Endothelial cell of umbilical vein (primary cell): ENCODE measurements at regions not wholly inside any gene's neighbourhood (a gene's known extent, or its start where the extent isn't known, plus 50 kb on each side); places are given as distances from the start of the nearest gene placed in this dataset.

Experiments used
- BruUV-seq: library from RNA; stranded (reverse); fragments of 400-500 nt; replicated peaks from 2 replicates; lab custom pipeline; 2021; lab: Mats Ljungman, UMichigan
- CTCF ChIA-PET: fragments of 300-600, 350-600 bp; sonication (Branson Sonifier 250); formaldehyde crosslinking; loops from one replicate; lab custom pipeline; 2021; ENCODE audit warnings: antibody characterized with exemption, inconsistent platforms; lab: Charles Lee
- POLR2A ChIA-PET: fragments of 300-600, 350-600 bp; sonication (Branson Sonifier 250); formaldehyde crosslinking; loops from one replicate; lab custom pipeline; 2021; ENCODE audit warnings: antibody characterized with exemption, inconsistent platforms; lab: Charles Lee
- DNase-seq: peaks from one replicate; pipeline ENCODE4 v3.0.0-alpha.2; 2011; ENCODE audit warnings: low read depth, low spot score
- FAIRE-seq: peaks from 2 replicates; lab custom pipeline; 2011; peaks lifted over from hg19 to GRCh38; lab: Jason Lieb, UNC
- H2AFZ ChIP-seq: 2 replicates; pipeline ENCODE4 v1.6.0; 2012; ENCODE audit warnings: low read depth, low read length, control low read depth, inconsistent platforms
- H3K27ac ChIP-seq: 2 replicates; pipeline ENCODE4 v1.5.1; 2011; ENCODE audit warnings: low read depth, mild to moderate bottlenecking, control low read depth, low read length, moderate library complexity; ENCODE audit not compliant: insufficient read depth
- H3K27me3 ChIP-seq, 2 experiments: 2 replicates each; pipeline versions ENCODE4 v1.6.0 to v1.6.1; 2011; ENCODE audit warnings: low read length in 2 of 2, mixed read lengths in 1 of 2; ENCODE audit not compliant: control insufficient read depth in 2 of 2, insufficient read depth in 2 of 2
- H3K36me3 ChIP-seq, 2 experiments: 2 replicates in 1 of 2; 3 replicates in 1 of 2; pipeline ENCODE4 v1.5.1; 2011; ENCODE audit warnings: low read length in 2 of 2, mild to moderate bottlenecking in 1 of 2, moderate library complexity in 1 of 2; ENCODE audit not compliant: control insufficient read depth in 2 of 2, insufficient read depth in 2 of 2; ENCODE audit errors: extremely low read depth in 1 of 2
- H3K4me1 ChIP-seq: 3 replicates; pipeline ENCODE4 v1.5.1; 2011; ENCODE audit warnings: mild to moderate bottlenecking, low read length; ENCODE audit not compliant: control insufficient read depth, insufficient read depth; ENCODE audit errors: extremely low read depth
- H3K4me2 ChIP-seq: 2 replicates; pipeline ENCODE4 v1.6.1; 2011; ENCODE audit warnings: low read length, control low read depth, mixed read lengths; ENCODE audit not compliant: insufficient read depth
- H3K4me3 ChIP-seq, 3 experiments: fragments of 200-600 bp in 1 of 3; sonication (generic), shearing (Covaris generic) in 1 of 3; replicated peaks in 1 of 3; 2 replicates each; pipeline ENCODE4 v1.5.1; 2011 to 2016; ENCODE audit warnings: control low read depth in 3 of 3, low read length in 3 of 3, mild to moderate bottlenecking in 2 of 3, inconsistent platforms in 1 of 3, low read depth in 1 of 3, moderate library complexity in 1 of 3; ENCODE audit not compliant: insufficient read depth in 1 of 3
- H3K79me2 ChIP-seq: 2 replicates; pipeline ENCODE4 v1.6.0; 2012; ENCODE audit warnings: low read length, inconsistent platforms; ENCODE audit not compliant: control insufficient read depth, insufficient read depth
- H3K9ac ChIP-seq: replicated peaks from 2 replicates; pipeline ENCODE3; 2011; ENCODE audit warnings: low read length, control low read depth; ENCODE audit not compliant: insufficient read depth; ENCODE audit errors: extremely low read depth
- H3K9me1 ChIP-seq: replicated peaks from 3 replicates; pipeline ENCODE4 v1.6.0; 2011; ENCODE audit warnings: mild to moderate bottlenecking, low read length; ENCODE audit not compliant: control insufficient read depth, insufficient read depth; ENCODE audit errors: extremely low read depth
- H3K9me3 ChIP-seq: replicated peaks from 2 replicates; pipeline ENCODE4 v1.5.1; 2012; ENCODE audit warnings: low read length, inconsistent platforms; ENCODE audit not compliant: control insufficient read depth, insufficient read depth
- H4K20me1 ChIP-seq: replicated peaks from 2 replicates; pipeline ENCODE3; 2011; ENCODE audit warnings: mild to moderate bottlenecking, low read length; ENCODE audit not compliant: control insufficient read depth, insufficient read depth; ENCODE audit errors: extremely low read depth
- EZH2 ChIP-seq: IDR thresholded peaks from 2 replicates; pipeline ENCODE4 v1.6.1; 2012; ENCODE audit warnings: borderline replicate concordance, low read depth, mild to moderate bottlenecking, moderate library complexity, low read length, inconsistent platforms; ENCODE audit not compliant: severe bottlenecking
- FOS ChIP-seq: IDR thresholded peaks from 2 replicates; pipeline ENCODE4 v1.6.1; 2011; ENCODE audit warnings: mild to moderate bottlenecking, low read length, moderate library complexity, borderline replicate concordance; ENCODE audit not compliant: insufficient read depth
- GATA2 ChIP-seq: IDR thresholded peaks from 2 replicates; pipeline ENCODE4 v1.7.0; 2011; ENCODE audit warnings: low read depth, mild to moderate bottlenecking, moderate library complexity, mixed read lengths, low read length; ENCODE audit not compliant: insufficient read length, insufficient read depth
- JUN ChIP-seq: IDR thresholded peaks from 2 replicates; pipeline ENCODE4 v1.6.1; 2011; ENCODE audit warnings: borderline replicate concordance, low read depth; ENCODE audit not compliant: insufficient read length, insufficient read depth
- MAX ChIP-seq: IDR thresholded peaks from 2 replicates; pipeline ENCODE4 v1.6.1; 2011; ENCODE audit not compliant: insufficient read depth, insufficient read length
- MYC ChIP-seq: IDR thresholded peaks from one replicate; pipeline ENCODE4 v1.6.1; 2011; ENCODE audit warnings: mild to moderate bottlenecking, low read depth, low read length
- POLR2A ChIP-seq: IDR thresholded peaks from 2 replicates; pipeline ENCODE4 v1.6.1; 2012; ENCODE audit warnings: low read depth, mild to moderate bottlenecking, control low read depth, low read length
- POLR2AphosphoS5 ChIP-seq: IDR thresholded peaks from 2 replicates; pipeline ENCODE4 v1.6.1; 2012; ENCODE audit warnings: low read depth, mild to moderate bottlenecking, control low read depth, low read length, moderate library complexity; ENCODE audit not compliant: insufficient read depth
- dilution Hi-C: fragments of 300-500 bp; cut with MboI; formaldehyde crosslinking; loops from one replicate; pipeline ENCODE4 v1.15.0; 2019; ENCODE audit warnings: low sequenced_read_pairs; ENCODE audit not compliant: extremely low pct_ligation_motif_present
- intact Hi-C: fragments of 100-400 bp; cut with micrococcal nuclease; formaldehyde crosslinking; loops from one replicate; pipeline ENCODE4 v1.10.0; 2022
- TF ChIP-seq, protein P1 (sequence below), 2 donors: IDR thresholded peaks; 1 replicate in 1 of 2; 2 replicates in 1 of 2; pipeline ENCODE4 v1.5.1; 2011; ENCODE audit warnings: low read length in 2 of 2, mild to moderate bottlenecking in 2 of 2, moderate library complexity in 2 of 2, control low read depth in 1 of 2, inconsistent platforms in 1 of 2, low read depth in 1 of 2; ENCODE audit not compliant: insufficient read depth in 1 of 2; ENCODE audit errors: extremely low read depth in 1 of 2

GRCh38 chr3:144437989-144438388, 466.4 kb downstream of the DIPK2A start:
- intact Hi-C loops: no loop called here
- ChIA-PET CTCF (no interaction called here), POLR2A (no interaction called here)
- H3K36me3 ChIP-seq: no peaks in the 10 kb centered on the region
- dilution Hi-C loops: no loop called here
- no peak for FAIRE-seq
- H3K27me3 ChIP-seq: no peaks in the 10 kb centered on the region
- BruUV-seq: no TSS peak
- H3K9me3 ChIP-seq: no peaks in the 10 kb centered on the region
- H3K27ac ChIP-seq: no peak overlapping the region
- no peaks in the 10 kb centered on the region for H3K79me2 ChIP-seq
- H4K20me1 ChIP-seq: no peaks in the 10 kb centered on the region
- no peaks in the 10 kb centered on the region for H3K9me1 ChIP-seq
- H2AFZ ChIP-seq: no peak overlapping the region
- no peaks in the 10 kb centered on the region for H3K4me1 ChIP-seq
- TF ChIP-seq, protein P1, sequence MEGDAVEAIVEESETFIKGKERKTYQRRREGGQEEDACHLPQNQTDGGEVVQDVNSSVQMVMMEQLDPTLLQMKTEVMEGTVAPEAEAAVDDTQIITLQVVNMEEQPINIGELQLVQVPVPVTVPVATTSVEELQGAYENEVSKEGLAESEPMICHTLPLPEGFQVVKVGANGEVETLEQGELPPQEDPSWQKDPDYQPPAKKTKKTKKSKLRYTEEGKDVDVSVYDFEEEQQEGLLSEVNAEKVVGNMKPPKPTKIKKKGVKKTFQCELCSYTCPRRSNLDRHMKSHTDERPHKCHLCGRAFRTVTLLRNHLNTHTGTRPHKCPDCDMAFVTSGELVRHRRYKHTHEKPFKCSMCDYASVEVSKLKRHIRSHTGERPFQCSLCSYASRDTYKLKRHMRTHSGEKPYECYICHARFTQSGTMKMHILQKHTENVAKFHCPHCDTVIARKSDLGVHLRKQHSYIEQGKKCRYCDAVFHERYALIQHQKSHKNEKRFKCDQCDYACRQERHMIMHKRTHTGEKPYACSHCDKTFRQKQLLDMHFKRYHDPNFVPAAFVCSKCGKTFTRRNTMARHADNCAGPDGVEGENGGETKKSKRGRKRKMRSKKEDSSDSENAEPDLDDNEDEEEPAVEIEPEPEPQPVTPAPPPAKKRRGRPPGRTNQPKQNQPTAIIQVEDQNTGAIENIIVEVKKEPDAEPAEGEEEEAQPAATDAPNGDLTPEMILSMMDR (IDR thresholded peaks at IDR 0.05; ENCODE audit: extremely low read depth in 1 of 2, insufficient read depth in 1 of 2, low read depth in 1 of 2, low read length in 2 of 2): no peak
- no peak for TF ChIP-seq MYC
- no peak for TF ChIP-seq POLR2AphosphoS5
- TF ChIP-seq MAX: no peak
- TF ChIP-seq POLR2A: no peak
- TF ChIP-seq EZH2: no peak
- no peak for TF ChIP-seq GATA2
- no peak for TF ChIP-seq JUN
- TF ChIP-seq FOS: no peak
- DNase-seq: no peak
- H3K4me3 ChIP-seq: no peak overlapping the region
- H3K4me2 ChIP-seq: no peak overlapping the region
- no peak overlapping the region for H3K9ac ChIP-seq
